NCI-H1417 (cell line): ENCODE measurements at regions not wholly inside any gene's neighbourhood (a gene's known extent, or its start where the extent isn't known, plus 50 kb on each side); places are given as distances from the start of the nearest gene placed in this dataset.

Source experiments
- DNase-seq, 3 experiments: peaks; one replicate each; lab custom pipeline; 2025; lab: John Stamatoyannopoulos, UW

DNA sequence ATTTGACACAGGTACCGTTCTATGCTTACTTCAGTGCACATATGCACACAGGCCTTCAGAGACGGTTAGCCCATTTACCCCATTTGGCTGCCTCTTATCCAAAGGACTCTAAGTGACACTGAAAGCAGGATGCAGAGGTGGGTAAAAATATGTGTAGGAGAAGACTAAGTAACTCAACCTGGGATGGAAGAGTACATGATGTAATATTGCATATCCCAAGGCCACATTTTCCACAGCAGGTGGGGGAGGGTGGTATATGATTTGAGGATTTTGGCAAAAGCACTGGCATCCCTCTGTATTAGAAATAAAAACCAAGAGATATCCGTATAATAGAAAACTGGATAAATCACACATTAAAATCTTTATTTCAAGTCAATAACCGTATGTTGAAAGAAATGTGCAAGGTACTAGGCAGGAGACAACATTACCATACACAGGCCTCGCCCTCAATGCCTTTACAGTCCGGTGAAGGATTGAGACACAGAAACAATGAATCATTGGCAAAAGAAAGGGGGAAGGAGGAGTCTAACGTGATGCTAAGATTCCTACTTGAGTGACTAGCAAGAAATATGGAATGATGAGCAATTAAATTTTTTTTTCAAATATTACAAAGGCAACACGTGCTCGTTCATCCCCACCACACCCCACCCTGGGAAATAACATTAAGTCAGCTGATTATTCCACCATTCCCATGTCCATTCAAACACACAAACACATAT is 161.0 kb upstream of the RASGEF1B start:
- DNase-seq: peak in 1 of 3 experiments; percentile 29

GRCh38 chr4:81631958-81632441 is 160.3 kb upstream of the RASGEF1B start:
- DNase-seq: peak in 2 of 3 experiments; percentile 41 to 77

DNA sequence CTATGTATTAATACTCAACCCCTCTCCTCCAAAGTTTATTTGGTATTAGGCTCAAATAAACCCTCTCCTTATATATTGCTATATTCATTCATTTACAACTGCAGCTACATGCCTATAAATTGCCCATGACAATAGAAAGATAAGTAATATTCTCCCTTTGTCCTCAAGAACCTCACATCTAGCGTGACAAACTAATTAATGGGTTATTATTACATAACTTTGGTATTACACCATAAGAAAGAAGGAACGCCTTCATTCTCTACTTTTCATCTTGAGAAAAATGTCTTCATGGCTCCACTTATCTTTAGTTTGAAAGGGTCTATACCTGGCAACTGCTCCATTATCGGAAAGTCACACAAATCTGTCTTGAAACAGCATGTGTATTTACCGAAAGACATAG is 157.7 kb upstream of the RASGEF1B start:
- no peak for DNase-seq

GRCh38 chr4:81628489-81628888 is 156.8 kb upstream of the RASGEF1B start:
- DNase-seq: no peak

DNA sequence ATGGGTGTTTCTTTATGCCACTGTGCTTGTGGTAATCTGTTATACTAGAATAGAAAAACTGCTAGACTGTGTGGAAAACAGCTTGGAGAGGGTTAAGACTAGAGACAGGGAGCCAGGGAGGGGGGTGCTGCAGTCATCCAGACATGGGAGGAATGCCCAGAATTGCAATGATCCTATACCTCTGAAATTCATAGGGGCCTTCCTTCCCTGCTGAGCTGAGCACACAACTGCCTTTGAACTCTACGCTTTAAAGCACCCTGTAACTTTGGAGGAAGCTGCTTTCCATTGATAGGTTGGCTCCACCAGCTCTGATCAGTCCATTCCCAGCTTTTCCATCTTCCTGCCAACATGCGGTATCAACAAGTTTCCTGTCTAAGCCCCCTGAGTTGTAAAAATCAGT is 155.9 kb upstream of the RASGEF1B start:
- DNase-seq: no peak

DNA sequence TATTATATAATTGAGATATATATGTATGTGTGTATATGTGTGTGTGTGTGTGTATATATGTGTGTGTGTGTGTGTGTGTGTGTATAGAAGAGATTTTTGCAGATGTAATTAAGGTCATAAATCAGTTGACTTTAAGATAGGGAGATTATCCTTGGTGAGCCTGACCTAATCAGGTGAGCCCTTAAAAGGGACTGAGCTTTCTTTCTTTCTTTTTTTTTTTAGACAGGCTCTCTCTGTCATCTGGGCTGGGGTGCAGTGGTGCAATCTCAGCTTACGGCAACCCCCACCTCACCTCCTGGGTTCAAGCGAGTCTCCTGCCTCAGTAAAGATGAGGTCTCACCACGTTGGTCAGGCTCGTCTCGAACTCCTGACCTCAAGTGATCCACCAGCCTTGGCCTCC is 155.1 kb upstream of the RASGEF1B start:
- no peak for DNase-seq

DNA sequence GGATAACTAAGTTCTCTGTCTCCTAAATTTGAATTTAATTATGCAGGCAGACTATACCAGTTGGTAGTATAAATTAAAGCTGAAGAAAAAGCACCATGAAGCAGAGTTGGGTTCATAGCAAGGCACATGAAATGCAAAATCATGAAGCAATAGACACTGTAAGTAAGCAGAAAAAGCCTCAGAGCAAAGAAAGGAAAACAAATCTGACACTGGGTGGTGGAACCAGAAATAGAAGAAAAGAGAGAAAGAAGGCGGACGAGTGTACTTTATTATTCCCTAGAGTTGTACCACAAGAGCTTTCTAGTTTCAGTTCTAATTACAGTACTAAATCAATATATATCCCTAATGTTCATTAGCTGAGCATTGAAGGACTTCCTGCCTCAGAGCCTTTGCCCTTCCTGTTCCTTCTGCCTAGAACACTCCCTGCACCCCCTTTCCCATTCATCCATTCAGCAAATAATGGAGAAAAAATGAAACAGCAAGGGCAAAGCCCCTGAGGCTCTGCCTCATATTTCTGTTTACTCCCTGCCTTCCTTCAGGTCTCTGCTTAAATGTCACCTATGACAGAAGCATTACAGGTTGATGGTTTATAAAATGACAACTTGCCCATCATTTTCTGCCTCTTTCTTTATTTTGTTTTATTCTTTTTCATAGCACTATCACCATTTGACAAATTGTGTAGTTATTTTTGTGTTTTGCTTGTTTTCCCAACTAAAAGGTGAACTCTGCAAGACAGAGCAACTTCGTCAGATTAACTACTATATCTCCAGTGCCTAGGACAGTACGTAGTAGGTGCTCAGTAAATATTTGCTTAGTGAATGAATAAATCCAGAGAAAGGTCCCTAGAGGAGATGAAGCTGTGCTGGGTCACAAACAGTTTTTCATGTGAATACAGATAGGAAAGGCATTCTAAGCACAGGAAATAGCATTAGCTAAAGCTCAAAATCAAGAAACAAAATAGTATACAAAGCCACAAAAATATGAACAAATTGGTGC is 154.0 kb upstream of the RASGEF1B start:
- DNase-seq: no peak

DNA sequence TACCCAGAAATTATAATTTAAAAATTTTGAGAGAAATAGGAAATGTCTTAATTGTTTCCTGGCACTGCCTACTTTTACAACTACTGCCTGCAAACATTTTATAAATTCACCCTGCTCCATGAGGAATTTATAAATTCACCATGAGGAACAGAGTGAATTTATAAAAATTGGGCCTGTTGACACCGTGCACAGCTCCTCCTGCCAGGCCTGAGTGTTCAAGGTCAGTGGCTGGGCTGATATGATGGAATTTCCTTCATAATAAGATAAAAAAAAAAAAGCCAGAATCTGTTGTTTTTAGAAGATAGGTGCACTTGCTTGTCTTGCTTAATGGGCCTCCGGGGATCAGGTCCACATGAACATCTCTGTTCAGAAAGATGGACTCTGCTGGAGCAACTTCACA is 151.7 kb upstream of the RASGEF1B start:
- DNase-seq: no peak

DNA sequence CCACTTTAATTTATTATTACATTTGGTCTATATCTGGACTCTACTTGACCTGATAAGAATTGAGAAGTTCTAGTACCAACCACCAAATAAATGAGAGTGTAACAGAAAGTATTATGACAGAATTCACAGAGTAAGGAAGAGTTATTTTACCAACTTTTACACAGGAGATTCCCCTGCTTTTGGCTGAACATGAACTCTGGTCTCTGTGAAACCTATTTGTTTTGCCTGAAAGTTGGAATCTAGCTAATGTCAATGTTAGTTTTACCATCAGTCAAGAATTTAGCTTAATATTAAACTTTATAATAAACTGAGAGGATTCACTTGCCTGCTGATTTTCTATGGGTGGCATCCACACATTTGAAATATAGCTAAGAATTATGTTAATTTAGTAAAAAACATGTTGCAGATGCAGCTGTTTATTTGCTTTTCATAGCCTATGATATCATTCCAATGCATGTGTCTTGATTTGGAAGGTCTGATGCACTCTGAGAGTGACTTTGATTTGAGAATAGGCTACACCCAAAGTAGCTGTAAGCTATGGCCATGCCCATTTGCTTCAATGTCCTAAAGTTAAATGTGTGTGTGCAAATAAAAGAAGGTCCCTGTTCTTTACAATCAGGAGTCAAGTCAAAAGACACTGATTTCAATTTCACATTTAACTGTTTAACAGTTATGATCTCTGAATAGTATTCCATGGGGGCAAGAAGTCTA is 150.9 kb upstream of the RASGEF1B start:
- DNase-seq: no peak

DNA sequence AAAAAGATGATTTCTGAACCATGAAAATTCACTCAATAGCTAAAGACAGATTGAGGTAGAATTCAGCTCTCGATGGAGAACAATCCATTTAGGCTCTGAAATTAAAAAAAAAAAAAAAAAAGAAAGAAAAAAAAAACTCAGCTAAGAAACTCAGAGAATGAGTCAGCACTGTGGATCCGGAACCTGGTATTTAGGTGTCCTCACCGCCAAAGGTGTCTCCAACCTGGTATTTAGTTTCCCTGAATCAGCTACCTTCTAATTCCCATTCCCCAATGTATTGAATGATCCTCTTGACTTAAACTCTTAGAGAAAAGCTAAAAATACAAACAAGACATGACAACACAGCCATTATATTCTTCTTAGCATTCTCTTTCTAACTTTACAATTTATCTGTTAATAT is 150.3 kb upstream of the RASGEF1B start:
- DNase-seq: no peak

- DNase-seq: peak in 2 of 3 experiments; percentile 19 to 73
Observed at GRCh38 chr4:81621490-81621889, 149.8 kb upstream of the RASGEF1B start.

GRCh38 chr4:81620442-81620841 is 148.7 kb upstream of the RASGEF1B start:
- DNase-seq: no peak

GRCh38 chr4:81617545-81617944 is 145.8 kb upstream of the RASGEF1B start:
- DNase-seq: no peak

DNA sequence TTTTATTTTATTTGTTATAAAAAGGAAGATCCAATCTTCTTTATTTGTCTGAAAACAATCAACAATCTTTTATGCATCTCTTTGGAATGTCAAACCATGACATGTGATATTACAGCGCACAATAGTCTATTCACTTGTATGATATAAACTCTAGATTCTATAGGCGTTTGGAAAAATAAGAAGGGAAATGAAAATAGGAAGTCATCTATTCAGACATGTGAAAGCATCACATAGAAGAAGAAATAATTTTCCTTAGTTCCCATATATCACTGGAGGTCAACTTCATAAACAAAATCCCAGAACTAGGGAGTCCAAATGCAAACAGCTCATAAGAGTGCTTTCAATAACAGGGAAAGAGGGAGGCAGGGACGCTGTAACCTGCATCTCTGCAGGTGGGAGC is 139.5 kb upstream of the RASGEF1B start:
- no peak for DNase-seq

DNA sequence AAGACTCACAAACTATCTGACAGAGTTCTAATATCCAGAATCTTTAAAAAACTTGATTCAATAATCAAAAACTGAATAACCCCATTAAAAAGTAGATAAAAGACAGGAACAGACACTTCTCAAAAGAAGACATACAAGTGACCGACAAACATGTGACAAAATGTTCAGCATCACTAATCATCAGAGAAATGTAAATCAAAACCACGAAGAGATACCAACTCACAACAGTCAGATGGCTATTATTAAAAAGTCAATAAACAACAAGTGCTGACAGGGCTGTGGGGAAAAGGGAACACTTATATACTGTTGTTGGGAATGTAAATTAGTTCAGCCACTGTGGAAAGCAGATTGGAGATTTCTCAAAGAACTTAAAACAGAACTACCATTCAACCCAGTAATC is 138.1 kb upstream of the RASGEF1B start:
- no peak for DNase-seq

DNA sequence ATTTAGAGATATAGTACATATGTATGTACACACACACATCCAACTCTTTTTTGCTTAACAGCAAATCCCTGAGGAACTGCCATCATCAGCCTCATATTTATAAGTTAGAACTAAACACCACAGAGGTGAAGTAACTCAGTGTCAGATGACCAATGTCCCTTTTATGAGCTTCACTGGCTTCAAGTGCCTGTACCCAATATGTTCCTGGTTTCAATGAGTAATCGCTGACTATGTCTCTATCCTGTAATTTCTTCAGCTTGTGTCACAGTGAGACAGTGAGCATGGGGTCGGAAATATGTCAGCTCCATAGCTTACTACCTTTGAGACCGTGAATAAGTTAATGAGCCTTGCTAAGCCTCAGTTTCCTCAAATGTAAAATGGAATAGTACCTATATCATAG is 136.2 kb upstream of the RASGEF1B start:
- DNase-seq: no peak

GRCh38 chr4:81606801-81607501 is 135.2 kb upstream of the RASGEF1B start:
- DNase-seq: no peak

- DNase-seq: no peak
Observed at GRCh38 chr4:81606166-81606565, 134.5 kb upstream of the RASGEF1B start.

DNA sequence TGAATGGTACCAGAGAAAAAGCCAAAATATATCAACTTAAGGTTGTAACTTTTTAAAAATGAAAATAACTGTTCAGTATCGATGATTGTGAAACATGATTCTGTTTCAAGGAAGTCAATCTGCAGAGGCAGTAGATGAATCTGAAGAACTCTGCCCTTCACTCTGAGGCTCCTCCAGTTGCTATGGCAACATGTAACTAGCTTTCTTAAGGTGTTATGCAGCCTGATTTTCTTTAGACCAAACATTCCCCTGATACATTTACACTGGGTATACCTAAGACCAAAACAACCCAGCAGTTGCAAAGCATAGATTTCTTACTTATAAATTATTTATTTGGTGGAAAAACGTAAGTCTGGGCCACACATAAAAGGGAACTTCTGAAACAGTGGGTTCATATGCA is 133.6 kb upstream of the RASGEF1B start:
- peak in 2 of 3 experiments; percentile 10 to 29 for DNase-seq

DNA sequence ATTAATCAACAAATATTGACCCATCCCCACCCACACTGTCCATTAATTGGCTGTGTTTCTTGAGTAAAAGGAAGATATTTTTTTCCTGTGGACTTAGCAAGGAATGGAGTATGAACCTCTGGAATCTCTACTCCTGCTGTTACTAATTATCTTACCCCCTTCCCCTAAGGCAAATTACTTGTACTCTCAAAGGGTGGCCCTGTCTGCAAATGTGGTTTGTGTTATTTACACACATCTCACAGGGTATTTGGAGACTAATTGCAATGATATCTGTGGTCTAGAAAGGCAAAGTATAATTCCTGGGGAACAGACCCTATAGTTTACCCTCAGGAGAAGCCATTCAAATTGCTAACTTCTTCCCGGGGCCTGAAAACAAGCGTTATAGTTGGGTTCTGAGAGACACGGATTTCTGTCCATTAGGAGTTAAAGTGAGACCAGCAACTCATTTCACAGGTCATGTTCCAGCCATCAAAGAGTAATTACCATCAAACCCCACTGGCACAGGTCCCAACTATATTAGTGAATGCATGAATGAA is 133.0 kb upstream of the RASGEF1B start:
- peak in 1 of 3 experiments; percentile 53 for DNase-seq

- DNase-seq: no peak
Observed at GRCh38 chr4:81602854-81603253, 131.1 kb upstream of the RASGEF1B start.
